ENCODE measurements at regions not wholly inside any gene's neighbourhood (a gene's known extent, or its start where the extent isn't known, plus 50 kb on each side); places are given as distances from the start of the nearest gene placed in this dataset.

DNA sequence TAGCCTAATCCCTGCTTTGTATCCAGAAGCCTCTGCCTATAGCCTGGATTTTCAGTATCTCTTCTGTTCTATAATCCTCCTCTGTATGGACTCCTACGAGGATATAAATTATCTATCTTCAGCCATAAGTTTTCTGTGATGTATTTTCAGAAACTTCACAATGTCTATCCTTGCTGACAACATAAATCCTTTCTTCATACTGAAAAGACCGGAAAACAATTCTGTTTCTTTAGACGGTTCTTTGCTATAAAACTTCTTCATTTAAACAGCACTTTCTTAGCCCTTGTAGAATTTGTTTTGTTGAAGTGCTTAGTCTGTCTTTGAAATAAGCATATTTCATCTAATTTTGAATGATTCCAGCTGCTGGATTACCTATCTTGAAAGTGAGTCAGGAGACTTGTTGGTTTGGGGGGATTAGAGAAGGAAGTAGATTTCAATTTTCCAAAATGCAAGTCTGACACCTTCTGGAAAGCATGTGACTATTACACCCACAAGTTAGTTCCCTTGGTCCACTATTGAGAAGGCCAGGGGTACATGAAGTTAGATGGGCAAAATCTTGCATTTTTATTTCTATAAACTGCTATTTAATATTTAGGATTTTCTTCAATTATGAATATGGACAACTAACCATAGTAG is 96.3 kb upstream of the RANBP3L start:
- 45% methylated on average over 3 of the region's 3 CpGs for WGBS (ENCODE audit: insufficient coverage, insufficient replicate concordance, low lambda C conversion rate, missing lambda C conversion rate)
- H2AFZ ChIP-seq (ENCODE audit: control insufficient read depth, low read depth, low read length) = no peak overlapping the region
- no peaks in the 10 kb centered on the region; a peak in 1 of 4 replicates for H3K27me3 ChIP-seq (replicated peaks in 1 of 2; ENCODE audit: control insufficient read depth in 2 of 2, insufficient read depth in 2 of 2, low read length in 1 of 2)
- ChIA-PET SMC1A (ENCODE audit: uncharacterized antibody, unreplicated experiment) (interaction anchor here (1.9 to 2.1 kb wide), 2 partner anchors 132 to 319 kb away, joined by 5 read pairs; no protein-coding TSS in a partner anchor), CTCF (interaction anchor here (1.0 kb wide), 1 partner anchor 319 kb away, joined by 3 read pairs; no protein-coding TSS in a partner anchor), RAD21 (ENCODE audit: unreplicated experiment) (no interaction called here), POLR2A (no interaction called here)
- in situ Hi-C loops (cut with MboI) = no loop called here
- H3K36me3 ChIP-seq (ENCODE audit: control insufficient read depth in 2 of 2, insufficient read depth in 2 of 2, low read length in 1 of 2) = no peaks in the 10 kb centered on the region
- DNase-seq (ENCODE audit: low read depth, low spot score) (no peak), ATAC-seq (no peak), FAIRE-seq (no peak)
- H3K27ac ChIP-seq (ENCODE audit: control insufficient read depth, insufficient read depth) = no peak overlapping the region
- no peak overlapping the region for H3K4me2 ChIP-seq (ENCODE audit: control insufficient read depth, insufficient read depth)
- intact Hi-C loops (cut with micrococcal nuclease; ENCODE audit: unreplicated experiment) = loop anchor here (5.0 kb wide), 1 partner anchor 131 kb away; no protein-coding TSS in a partner anchor
- H3K79me2 ChIP-seq (ENCODE audit: control insufficient read depth, insufficient read depth, low read length) = no peaks in the 10 kb centered on the region
- BruUV-seq (replicated peaks) = no TSS peak
- H3K9me3 ChIP-seq (replicated peaks; ENCODE audit: control insufficient read depth, insufficient read depth, low read length) = no peaks in the 10 kb centered on the region
- H3K4me3 ChIP-seq = no peak overlapping the region
- H4K20me1 ChIP-seq (ENCODE audit: control insufficient read depth, insufficient read depth) = no peaks in the 10 kb centered on the region
- TF ChIP-seq, protein P1, sequence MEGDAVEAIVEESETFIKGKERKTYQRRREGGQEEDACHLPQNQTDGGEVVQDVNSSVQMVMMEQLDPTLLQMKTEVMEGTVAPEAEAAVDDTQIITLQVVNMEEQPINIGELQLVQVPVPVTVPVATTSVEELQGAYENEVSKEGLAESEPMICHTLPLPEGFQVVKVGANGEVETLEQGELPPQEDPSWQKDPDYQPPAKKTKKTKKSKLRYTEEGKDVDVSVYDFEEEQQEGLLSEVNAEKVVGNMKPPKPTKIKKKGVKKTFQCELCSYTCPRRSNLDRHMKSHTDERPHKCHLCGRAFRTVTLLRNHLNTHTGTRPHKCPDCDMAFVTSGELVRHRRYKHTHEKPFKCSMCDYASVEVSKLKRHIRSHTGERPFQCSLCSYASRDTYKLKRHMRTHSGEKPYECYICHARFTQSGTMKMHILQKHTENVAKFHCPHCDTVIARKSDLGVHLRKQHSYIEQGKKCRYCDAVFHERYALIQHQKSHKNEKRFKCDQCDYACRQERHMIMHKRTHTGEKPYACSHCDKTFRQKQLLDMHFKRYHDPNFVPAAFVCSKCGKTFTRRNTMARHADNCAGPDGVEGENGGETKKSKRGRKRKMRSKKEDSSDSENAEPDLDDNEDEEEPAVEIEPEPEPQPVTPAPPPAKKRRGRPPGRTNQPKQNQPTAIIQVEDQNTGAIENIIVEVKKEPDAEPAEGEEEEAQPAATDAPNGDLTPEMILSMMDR (IDR thresholded peaks at IDR 0.05 in 2 of 3, conservative IDR thresholded peaks at IDR 0.05 in 1 of 3; ENCODE audit: control insufficient read depth in 2 of 3, extremely low read depth in 1 of 3, insufficient read depth in 1 of 3, low read depth in 3 of 3, low read length in 3 of 3) = peak in 2 of 3 experiments; percentile 12 to 26; a peak in 3 of 6 replicates
- TF ChIP-seq, protein P2, sequence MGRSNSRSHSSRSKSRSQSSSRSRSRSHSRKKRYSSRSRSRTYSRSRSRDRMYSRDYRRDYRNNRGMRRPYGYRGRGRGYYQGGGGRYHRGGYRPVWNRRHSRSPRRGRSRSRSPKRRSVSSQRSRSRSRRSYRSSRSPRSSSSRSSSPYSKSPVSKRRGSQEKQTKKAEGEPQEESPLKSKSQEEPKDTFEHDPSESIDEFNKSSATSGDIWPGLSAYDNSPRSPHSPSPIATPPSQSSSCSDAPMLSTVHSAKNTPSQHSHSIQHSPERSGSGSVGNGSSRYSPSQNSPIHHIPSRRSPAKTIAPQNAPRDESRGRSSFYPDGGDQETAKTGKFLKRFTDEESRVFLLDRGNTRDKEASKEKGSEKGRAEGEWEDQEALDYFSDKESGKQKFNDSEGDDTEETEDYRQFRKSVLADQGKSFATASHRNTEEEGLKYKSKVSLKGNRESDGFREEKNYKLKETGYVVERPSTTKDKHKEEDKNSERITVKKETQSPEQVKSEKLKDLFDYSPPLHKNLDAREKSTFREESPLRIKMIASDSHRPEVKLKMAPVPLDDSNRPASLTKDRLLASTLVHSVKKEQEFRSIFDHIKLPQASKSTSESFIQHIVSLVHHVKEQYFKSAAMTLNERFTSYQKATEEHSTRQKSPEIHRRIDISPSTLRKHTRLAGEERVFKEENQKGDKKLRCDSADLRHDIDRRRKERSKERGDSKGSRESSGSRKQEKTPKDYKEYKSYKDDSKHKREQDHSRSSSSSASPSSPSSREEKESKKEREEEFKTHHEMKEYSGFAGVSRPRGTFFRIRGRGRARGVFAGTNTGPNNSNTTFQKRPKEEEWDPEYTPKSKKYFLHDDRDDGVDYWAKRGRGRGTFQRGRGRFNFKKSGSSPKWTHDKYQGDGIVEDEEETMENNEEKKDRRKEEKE (IDR thresholded peaks at IDR 0.05) = no peak
- TF ChIP-seq RAD21 (IDR thresholded peaks at IDR 0.05; ENCODE audit: insufficient read depth, low read depth, low read length) = peak; percentile 53
- no peaks in the 10 kb centered on the region for H3K4me1 ChIP-seq (ENCODE audit: control insufficient read depth, insufficient read depth, low read length)
- no peak overlapping the region for H3K9ac ChIP-seq (ENCODE audit: control insufficient read depth, insufficient read depth, low read length)
